NT2/D1 (cell line): ENCODE measurements at regions not wholly inside any gene's neighbourhood (a gene's known extent, or its start where the extent isn't known, plus 50 kb on each side); places are given as distances from the start of the nearest gene placed in this dataset.
A peak's percentile ranks its signal among the peaks of the same experiment; 100 is the strongest.

Source experiments
- SUZ12 ChIP-seq: IDR thresholded peaks from 2 replicates; pipeline ENCODE4 v1.6.1; 2011; ENCODE audit not compliant: insufficient read length, insufficient read depth; ENCODE audit errors: extremely low read depth
- YY1 ChIP-seq: IDR thresholded peaks from 2 replicates; pipeline ENCODE4 v1.6.1; 2011; ENCODE audit not compliant: insufficient read length, insufficient read depth
- ZNF274 ChIP-seq: IDR thresholded peaks from 2 replicates; pipeline ENCODE4 v1.6.1; 2011; ENCODE audit warnings: mild to moderate bottlenecking, low read depth, low read length

- TF ChIP-seq ZNF274: peak; percentile 60
- TF ChIP-seq YY1: no peak
- TF ChIP-seq SUZ12: no peak
These were observed 95.0 kb downstream of the NR4A2 start for GRCh38 chr2:156237558-156237957.
